ENCODE measurements at regions not wholly inside any gene's neighbourhood (a gene's known extent, or its start where the extent isn't known, plus 50 kb on each side); places are given as distances from the start of the nearest gene placed in this dataset.

GRCh38 chr18:64872710-64873458 lies 724.0 kb upstream of the LINC00305 start:
- Mint-ChIP-seq H3K4me3 (ENCODE audit: unreplicated experiment) (no peak overlapping the region), H3K27ac (ENCODE audit: unreplicated experiment) (no peak overlapping the region), H3K4me1 (ENCODE audit: unreplicated experiment) (no peaks in the 10 kb centered on the region), H3K9me3 (ENCODE audit: unreplicated experiment) (no peaks in the 10 kb centered on the region), H3K36me3 (ENCODE audit: low read depth, unreplicated experiment) (no peaks in the 10 kb centered on the region), H3K27me3 (ENCODE audit: unreplicated experiment) (no peaks in the 10 kb centered on the region)
- no peak for TF ChIP-seq CTCF (IDR thresholded peaks at IDR 0.05; ENCODE audit: unreplicated experiment)
- DNase-seq (ENCODE audit: low spot score), result no peak

GRCh38 chr18:64854112-64854511 lies 705.2 kb upstream of the LINC00305 start:
- Mint-ChIP-seq H3K9me3 (ENCODE audit: unreplicated experiment) (no peaks in the 10 kb centered on the region), H3K27ac (ENCODE audit: unreplicated experiment) (no peak overlapping the region), H3K4me3 (ENCODE audit: unreplicated experiment) (no peak overlapping the region), H3K27me3 (ENCODE audit: unreplicated experiment) (no peaks in the 10 kb centered on the region), H3K36me3 (ENCODE audit: low read depth, unreplicated experiment) (no peaks in the 10 kb centered on the region), H3K4me1 (ENCODE audit: unreplicated experiment) (no peaks in the 10 kb centered on the region)
- DNase-seq (ENCODE audit: low spot score), result no peak
- TF ChIP-seq CTCF (IDR thresholded peaks at IDR 0.05; ENCODE audit: unreplicated experiment), result no peak

GRCh38 chr18:64852281-64852680 lies 703.4 kb upstream of the LINC00305 start:
- no peak for TF ChIP-seq CTCF (IDR thresholded peaks at IDR 0.05; ENCODE audit: unreplicated experiment)
- Mint-ChIP-seq H3K27ac (ENCODE audit: unreplicated experiment) (no peak overlapping the region), H3K36me3 (ENCODE audit: low read depth, unreplicated experiment) (no peaks in the 10 kb centered on the region), H3K9me3 (ENCODE audit: unreplicated experiment) (no peaks in the 10 kb centered on the region), H3K27me3 (ENCODE audit: unreplicated experiment) (no peaks in the 10 kb centered on the region), H3K4me1 (ENCODE audit: unreplicated experiment) (no peaks in the 10 kb centered on the region), H3K4me3 (ENCODE audit: unreplicated experiment) (no peak overlapping the region)
- no peak for DNase-seq (ENCODE audit: low spot score)

GRCh38 chr18:64851726-64852125 lies 702.8 kb upstream of the LINC00305 start:
- TF ChIP-seq CTCF (IDR thresholded peaks at IDR 0.05; ENCODE audit: unreplicated experiment), result no peak
- no peaks in the 10 kb centered on the region for H3K9me3 Mint-ChIP-seq (ENCODE audit: unreplicated experiment)
- H3K27me3 Mint-ChIP-seq (ENCODE audit: unreplicated experiment), result no peaks in the 10 kb centered on the region
- H3K4me3 Mint-ChIP-seq (ENCODE audit: unreplicated experiment), result no peak overlapping the region
- H3K4me1 Mint-ChIP-seq (ENCODE audit: unreplicated experiment), result no peaks in the 10 kb centered on the region
- no peaks in the 10 kb centered on the region for H3K36me3 Mint-ChIP-seq (ENCODE audit: low read depth, unreplicated experiment)
- no peak overlapping the region for H3K27ac Mint-ChIP-seq (ENCODE audit: unreplicated experiment)
- DNase-seq (ENCODE audit: low spot score), result no peak

- no peak for TF ChIP-seq CTCF (IDR thresholded peaks at IDR 0.05; ENCODE audit: unreplicated experiment)
- H3K27ac Mint-ChIP-seq (ENCODE audit: unreplicated experiment), result no peak overlapping the region
- H3K9me3 Mint-ChIP-seq (ENCODE audit: unreplicated experiment), result no peaks in the 10 kb centered on the region
- no peak for DNase-seq (ENCODE audit: low spot score)
- H3K4me1 Mint-ChIP-seq (ENCODE audit: unreplicated experiment), result no peaks in the 10 kb centered on the region
- no peaks in the 10 kb centered on the region for H3K36me3 Mint-ChIP-seq (ENCODE audit: low read depth, unreplicated experiment)
- H3K4me3 Mint-ChIP-seq (ENCODE audit: unreplicated experiment), result no peak overlapping the region
- no peaks in the 10 kb centered on the region for H3K27me3 Mint-ChIP-seq (ENCODE audit: unreplicated experiment)
Observed at GRCh38 chr18:64850791-64851190, 701.9 kb upstream of the LINC00305 start.

Data from endothelial cell (in vitro differentiated cells).